Esophagus squamous epithelium (tissue), 4 donors: ENCODE measurements at regions not wholly inside any gene's neighbourhood (a gene's known extent, or its start where the extent isn't known, plus 50 kb on each side); places are given as distances from the start of the nearest gene placed in this dataset.

Source experiments
- POLR2A ChIP-seq, 4 donors: fragments of 450-650 bp; IDR thresholded peaks; one replicate each; pipeline ENCODE4 v1.6.1; 2017; ENCODE audit warnings: antibody characterized with exemption in 4 of 4, mild to moderate bottlenecking in 4 of 4, moderate library complexity in 3 of 4
- TF ChIP-seq, protein P1 (sequence below), 6 experiments: fragments of 450-650 bp in 4 of 6; fragments of 200-600 bp in 2 of 6; sonication (generic) in 2 of 6; IDR thresholded peaks; one replicate each; pipeline ENCODE4 v1.5.1; 2016 to 2019; ENCODE audit warnings: antibody characterized with exemption in 6 of 6, mild to moderate bottlenecking in 4 of 6, moderate library complexity in 4 of 6

DNA sequence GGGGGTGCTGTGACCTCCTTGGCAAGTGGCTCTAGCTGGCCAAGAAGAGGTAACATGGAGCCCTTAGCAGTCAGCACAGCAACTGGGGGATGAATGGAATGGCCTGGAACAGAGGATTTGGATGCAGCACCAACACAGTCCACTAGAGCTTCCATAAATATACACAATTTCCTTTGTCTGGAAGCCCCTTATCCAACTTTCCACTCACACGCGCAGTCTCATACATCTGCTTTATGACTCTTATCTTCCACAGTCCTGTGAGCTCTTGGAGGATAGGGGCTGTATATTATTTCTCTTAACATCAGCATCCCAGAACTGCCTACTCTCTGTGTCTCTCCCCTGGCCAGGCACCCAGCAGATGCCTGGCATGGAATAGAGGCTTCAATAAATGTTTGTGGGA is 235.6 kb upstream of the MAF start:
- TF ChIP-seq, protein P1, sequence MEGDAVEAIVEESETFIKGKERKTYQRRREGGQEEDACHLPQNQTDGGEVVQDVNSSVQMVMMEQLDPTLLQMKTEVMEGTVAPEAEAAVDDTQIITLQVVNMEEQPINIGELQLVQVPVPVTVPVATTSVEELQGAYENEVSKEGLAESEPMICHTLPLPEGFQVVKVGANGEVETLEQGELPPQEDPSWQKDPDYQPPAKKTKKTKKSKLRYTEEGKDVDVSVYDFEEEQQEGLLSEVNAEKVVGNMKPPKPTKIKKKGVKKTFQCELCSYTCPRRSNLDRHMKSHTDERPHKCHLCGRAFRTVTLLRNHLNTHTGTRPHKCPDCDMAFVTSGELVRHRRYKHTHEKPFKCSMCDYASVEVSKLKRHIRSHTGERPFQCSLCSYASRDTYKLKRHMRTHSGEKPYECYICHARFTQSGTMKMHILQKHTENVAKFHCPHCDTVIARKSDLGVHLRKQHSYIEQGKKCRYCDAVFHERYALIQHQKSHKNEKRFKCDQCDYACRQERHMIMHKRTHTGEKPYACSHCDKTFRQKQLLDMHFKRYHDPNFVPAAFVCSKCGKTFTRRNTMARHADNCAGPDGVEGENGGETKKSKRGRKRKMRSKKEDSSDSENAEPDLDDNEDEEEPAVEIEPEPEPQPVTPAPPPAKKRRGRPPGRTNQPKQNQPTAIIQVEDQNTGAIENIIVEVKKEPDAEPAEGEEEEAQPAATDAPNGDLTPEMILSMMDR (IDR thresholded peaks at IDR 0.05): peak in 1 of 6 experiments; percentile 19
- no peak for TF ChIP-seq POLR2A (IDR thresholded peaks at IDR 0.05)
